ENCODE measurements at regions not wholly inside any gene's neighbourhood (a gene's known extent, or its start where the extent isn't known, plus 50 kb on each side); places are given as distances from the start of the nearest gene placed in this dataset.
A peak's percentile ranks its signal among the peaks of the same experiment; 100 is the strongest.

- DNase-seq (no peak), ATAC-seq (ENCODE audit: low read depth) (no peak)
- CTCF ChIA-PET, result no interaction called here
- TF ChIP-seq CTCF (IDR thresholded peaks at IDR 0.05), result no peak
- Mint-ChIP-seq H3K9me3 (peaks cover 2% of the 10 kb centered on the region), H3K4me1 (peaks cover 27% of the 10 kb centered on the region), H3K4me3 (no peak overlapping the region), H3K27ac (no peak overlapping the region), H3K27me3 (no peaks in the 10 kb centered on the region), H3K36me3 (ENCODE audit: low read depth) (no peaks in the 10 kb centered on the region)
- POLR2A ChIA-PET, result no interaction called here
- intact Hi-C loops (cut with micrococcal nuclease), result no loop called here
Observed at GRCh38 chr13:42373048-42373812, 101.3 kb downstream of the AKAP11 start.

GRCh38 chr13:42375663-42376062 lies 103.7 kb downstream of the AKAP11 start:
- Mint-ChIP-seq H3K27me3 (no peaks in the 10 kb centered on the region), H3K9me3 (peaks cover 2% of the 10 kb centered on the region), H3K27ac (no peak overlapping the region), H3K4me1 (peaks cover 44% of the 10 kb centered on the region), H3K4me3 (no peak overlapping the region), H3K36me3 (ENCODE audit: low read depth) (no peaks in the 10 kb centered on the region)
- ChIA-PET POLR2A (interaction anchor here (0.6 kb wide), 1 partner anchor 103 kb away, joined by 4 read pairs; no protein-coding TSS in a partner anchor), CTCF (no interaction called here)
- ATAC-seq (ENCODE audit: low read depth), result no peak
- TF ChIP-seq CTCF (IDR thresholded peaks at IDR 0.05), result no peak
- no peak for DNase-seq
- intact Hi-C loops (cut with micrococcal nuclease), result loop anchor here (2.0 to 5.0 kb wide), 9 partner anchors 15 to 1313 kb away; partner anchors contain the start of genes EPSTI1, RGCC, TNFSF11 and WBP4

GRCh38 chr13:42377640-42378382 lies 105.9 kb downstream of the AKAP11 start:
- DNase-seq (no peak), ATAC-seq (ENCODE audit: low read depth) (peak; percentile 74)
- Mint-ChIP-seq H3K27me3 (no peaks in the 10 kb centered on the region), H3K36me3 (ENCODE audit: low read depth) (no peaks in the 10 kb centered on the region), H3K4me3 (peak overlapping the region; percentile 60), H3K9me3 (peaks cover 2% of the 10 kb centered on the region), H3K4me1 (peaks cover 54% of the 10 kb centered on the region), H3K27ac (peak overlapping the region; percentile 91)
- ChIA-PET POLR2A (interaction anchor here (0.9 to 5.2 kb wide), 12 partner anchors 13 to 1501 kb away, joined by 3 to 47 read pairs (median 4); partner anchors contain the start of genes AKAP11 and CCDC122), CTCF (interaction anchor here (1.2 kb wide), 1 partner anchor 100 kb away, joined by 7 read pairs; no protein-coding TSS in a partner anchor)
- no peak for TF ChIP-seq CTCF (IDR thresholded peaks at IDR 0.05)
- intact Hi-C loops (cut with micrococcal nuclease), result loop anchor here (1.0 to 5.0 kb wide), 17 partner anchors 17 to 1316 kb away; partner anchors contain the start of genes EPSTI1, NAA16, RGCC and TNFSF11

- no peak for TF ChIP-seq CTCF (IDR thresholded peaks at IDR 0.05)
- peaks cover 54% of the 10 kb centered on the region for H3K4me1 Mint-ChIP-seq
- H3K9me3 Mint-ChIP-seq, result peaks cover 2% of the 10 kb centered on the region
- ATAC-seq (ENCODE audit: low read depth) (no peak), DNase-seq (no peak)
- H3K27ac Mint-ChIP-seq, result peak overlapping the region; percentile 91
- no peaks in the 10 kb centered on the region for H3K36me3 Mint-ChIP-seq (ENCODE audit: low read depth)
- H3K4me3 Mint-ChIP-seq, result peak overlapping the region; percentile 60
- POLR2A ChIA-PET, result interaction anchor here (0.9 to 5.2 kb wide), 8 partner anchors 14 to 1501 kb away, joined by 3 to 47 read pairs (median 4); partner anchors contain the start of genes AKAP11 and CCDC122
- CTCF ChIA-PET, result interaction anchor here (1.2 kb wide), 1 partner anchor 100 kb away, joined by 7 read pairs; no protein-coding TSS in a partner anchor
- intact Hi-C loops (cut with micrococcal nuclease), result loop anchor here (2.0 to 5.0 kb wide), 5 partner anchors 146 to 1316 kb away; partner anchors contain the start of genes EPSTI1, RGCC and WBP4
- no peaks in the 10 kb centered on the region for H3K27me3 Mint-ChIP-seq
Observed at GRCh38 chr13:42378383-42378780, 106.4 kb downstream of the AKAP11 start.

Measured in activated B cell treated with CpG ODN at 0.5 μM for 24 hours (primary cell).